DOHH2 (cell line): ENCODE measurements at regions not wholly inside any gene's neighbourhood (a gene's known extent, or its start where the extent isn't known, plus 50 kb on each side); places are given as distances from the start of the nearest gene placed in this dataset.

Experiments
- EZH2phosphoT487 ChIP-seq: fragments of 200-600 bp; sonication (generic); IDR thresholded peaks from 2 replicates; pipeline ENCODE4 v1.6.1; 2017; ENCODE audit warnings: borderline replicate concordance, mild to moderate bottlenecking, antibody characterized with exemption, low read length, moderate library complexity, mixed read lengths
- TF ChIP-seq, protein P1 (sequence below): fragments of 200-600 bp; sonication (generic); IDR thresholded peaks from one replicate; pipeline ENCODE4 v1.5.1; 2014; ENCODE audit warnings: antibody characterized with exemption, mild to moderate bottlenecking, low read depth, low read length; ENCODE audit not compliant: poor library complexity, severe bottlenecking

DNA sequence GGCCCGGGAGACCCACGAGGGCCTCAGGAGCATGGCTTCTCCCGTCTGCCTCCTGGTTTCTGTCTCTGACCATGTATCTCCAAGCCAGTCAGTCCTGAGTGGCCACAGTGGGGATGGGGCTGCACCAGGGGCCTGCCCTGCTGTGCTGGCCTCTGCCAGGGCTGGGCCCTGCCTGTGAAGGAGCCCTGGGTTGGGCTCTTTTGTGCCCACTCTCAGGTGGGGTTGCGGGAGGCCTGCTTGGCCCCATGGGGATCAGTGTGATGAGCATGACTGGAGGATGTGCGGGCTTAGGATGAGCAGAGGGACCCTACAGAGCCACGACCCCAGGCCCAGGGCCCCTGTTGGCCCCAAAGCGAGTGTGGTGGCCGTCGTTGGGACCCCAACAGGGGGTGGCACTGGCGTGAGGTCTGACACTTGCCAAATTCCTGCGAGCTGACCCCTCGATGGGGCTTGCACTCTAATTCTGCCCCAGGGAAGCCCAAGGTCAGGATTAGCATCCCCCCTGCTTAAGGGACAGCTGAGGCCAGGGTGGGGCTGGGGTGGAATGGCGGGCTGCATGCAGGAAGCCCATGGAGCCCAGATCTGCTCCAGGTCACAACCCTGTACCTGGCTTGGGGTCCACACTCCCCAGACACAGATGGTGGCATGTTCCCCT, 90.0 kb upstream of the BHLHE23 start:
- TF ChIP-seq, protein P1, sequence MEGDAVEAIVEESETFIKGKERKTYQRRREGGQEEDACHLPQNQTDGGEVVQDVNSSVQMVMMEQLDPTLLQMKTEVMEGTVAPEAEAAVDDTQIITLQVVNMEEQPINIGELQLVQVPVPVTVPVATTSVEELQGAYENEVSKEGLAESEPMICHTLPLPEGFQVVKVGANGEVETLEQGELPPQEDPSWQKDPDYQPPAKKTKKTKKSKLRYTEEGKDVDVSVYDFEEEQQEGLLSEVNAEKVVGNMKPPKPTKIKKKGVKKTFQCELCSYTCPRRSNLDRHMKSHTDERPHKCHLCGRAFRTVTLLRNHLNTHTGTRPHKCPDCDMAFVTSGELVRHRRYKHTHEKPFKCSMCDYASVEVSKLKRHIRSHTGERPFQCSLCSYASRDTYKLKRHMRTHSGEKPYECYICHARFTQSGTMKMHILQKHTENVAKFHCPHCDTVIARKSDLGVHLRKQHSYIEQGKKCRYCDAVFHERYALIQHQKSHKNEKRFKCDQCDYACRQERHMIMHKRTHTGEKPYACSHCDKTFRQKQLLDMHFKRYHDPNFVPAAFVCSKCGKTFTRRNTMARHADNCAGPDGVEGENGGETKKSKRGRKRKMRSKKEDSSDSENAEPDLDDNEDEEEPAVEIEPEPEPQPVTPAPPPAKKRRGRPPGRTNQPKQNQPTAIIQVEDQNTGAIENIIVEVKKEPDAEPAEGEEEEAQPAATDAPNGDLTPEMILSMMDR, result no peak
- TF ChIP-seq EZH2phosphoT487, result no peak
